Hematopoietic multipotent progenitor cell treated with erythropoietin and hydrocortisone succinate and interleukin-3 and kit ligand, for 15 days (in vitro differentiated cells): ENCODE measurements at regions not wholly inside any gene's neighbourhood (a gene's known extent, or its start where the extent isn't known, plus 50 kb on each side); places are given as distances from the start of the nearest gene placed in this dataset.
"Not testable (repeated sequence)": the region's sequence is repeated elsewhere in the genome, so short reads cannot be mapped to it uniquely, and the experiment has no call there.

Experiments
- DNase-seq: peaks from one replicate; pipeline ENCODE4 v3.0.0-alpha.2; 2015; ENCODE audit warnings: low spot score

DNA sequence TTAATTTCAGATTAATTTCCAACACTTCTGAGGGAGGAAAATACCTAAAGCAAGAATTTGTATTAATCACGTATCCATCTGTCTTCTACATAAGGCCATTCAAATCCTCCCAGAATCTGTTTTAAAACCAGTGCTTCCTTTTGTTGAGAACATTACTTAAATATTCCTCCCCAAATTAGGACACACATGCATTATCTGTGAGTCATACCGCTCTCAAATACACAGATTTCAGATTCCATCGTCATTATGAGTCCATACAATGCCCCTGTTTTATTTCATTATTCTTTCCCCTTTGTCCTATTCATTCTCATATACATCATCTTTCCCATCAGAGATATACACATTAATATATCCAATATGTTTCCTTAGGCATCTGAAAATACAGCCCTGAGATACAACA, 57.3 kb upstream of the PRSS12 start:
- DNase-seq = no peak

DNA sequence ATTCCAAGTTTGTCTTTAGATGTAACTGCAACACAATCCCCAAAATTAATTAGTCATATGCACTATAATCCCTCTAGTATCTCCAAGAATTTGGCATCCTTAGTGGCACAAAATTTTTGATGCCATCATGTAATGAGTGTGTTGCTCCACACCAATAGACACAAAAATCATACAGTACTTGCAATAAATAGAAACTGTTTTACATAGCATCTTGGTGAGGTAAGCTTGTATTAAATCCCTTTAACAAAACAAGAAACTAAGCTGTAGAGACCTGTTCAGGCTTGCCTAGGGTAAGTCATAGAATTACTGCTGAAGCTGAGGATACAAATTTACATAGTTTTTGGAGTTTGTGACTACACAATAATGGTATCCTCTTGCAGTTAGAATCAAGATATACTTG, 64.5 kb upstream of the PRSS12 start:
- DNase-seq = no peak

DNA sequence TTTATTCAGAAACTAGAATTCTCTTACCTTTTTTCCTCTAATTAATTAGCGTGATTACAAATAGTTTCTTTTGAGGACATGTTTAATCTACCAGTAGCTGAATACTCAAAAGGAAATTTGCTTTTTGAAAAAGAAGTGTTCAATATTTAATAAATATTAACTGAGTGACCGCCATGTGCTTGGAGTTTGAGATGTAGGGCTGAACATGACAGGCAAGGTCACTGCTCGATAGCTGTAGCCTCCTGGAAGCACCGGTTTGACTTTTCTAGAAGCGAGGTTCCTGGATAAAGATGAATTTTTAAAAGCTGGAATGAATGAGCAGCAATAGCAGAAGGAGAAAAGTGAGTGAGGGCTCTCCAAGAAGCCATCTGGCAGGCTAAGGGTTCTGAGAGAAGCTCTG, 65.0 kb upstream of the PRSS12 start:
- not testable (repeated sequence) for DNase-seq

DNA sequence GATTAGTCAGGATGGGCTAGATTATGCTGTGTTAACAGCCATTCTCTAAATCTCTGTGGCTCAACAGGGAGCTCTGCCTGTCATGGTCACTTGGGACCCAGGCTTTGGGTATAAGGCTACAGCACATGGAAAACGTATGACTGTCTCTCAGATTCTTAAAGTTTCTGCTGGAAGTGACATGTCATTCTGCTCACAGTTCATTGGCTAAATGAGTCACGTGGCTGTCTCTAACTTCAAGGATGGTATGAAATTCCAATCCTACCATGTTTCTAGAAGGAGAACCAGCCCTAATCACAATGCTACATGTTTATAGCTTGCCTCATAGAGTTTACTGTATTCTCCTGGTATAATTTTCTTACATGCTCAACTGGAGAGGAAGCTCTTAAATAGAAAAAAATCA, 65.6 kb upstream of the PRSS12 start:
- not testable (repeated sequence) for DNase-seq

DNA sequence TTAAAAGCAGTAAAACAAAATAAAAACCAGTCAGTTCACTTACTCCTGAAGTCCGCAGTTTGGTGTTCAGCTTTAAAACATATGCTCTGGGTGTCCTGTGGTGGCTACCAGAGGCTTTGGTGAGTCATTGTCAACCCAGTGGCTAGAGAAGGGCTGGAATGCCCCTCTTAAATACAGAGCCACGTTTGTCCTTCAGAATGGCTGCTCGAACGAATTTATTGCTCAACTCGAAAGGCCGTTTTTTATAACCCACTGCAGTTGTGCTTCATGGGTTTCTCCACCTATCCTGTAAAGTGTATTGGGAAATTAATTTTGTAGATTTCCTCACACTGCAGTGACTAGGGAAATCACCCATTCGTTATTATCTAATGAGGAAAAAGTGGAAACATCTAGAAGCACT, 66.8 kb upstream of the PRSS12 start:
- not testable (repeated sequence) for DNase-seq

DNA sequence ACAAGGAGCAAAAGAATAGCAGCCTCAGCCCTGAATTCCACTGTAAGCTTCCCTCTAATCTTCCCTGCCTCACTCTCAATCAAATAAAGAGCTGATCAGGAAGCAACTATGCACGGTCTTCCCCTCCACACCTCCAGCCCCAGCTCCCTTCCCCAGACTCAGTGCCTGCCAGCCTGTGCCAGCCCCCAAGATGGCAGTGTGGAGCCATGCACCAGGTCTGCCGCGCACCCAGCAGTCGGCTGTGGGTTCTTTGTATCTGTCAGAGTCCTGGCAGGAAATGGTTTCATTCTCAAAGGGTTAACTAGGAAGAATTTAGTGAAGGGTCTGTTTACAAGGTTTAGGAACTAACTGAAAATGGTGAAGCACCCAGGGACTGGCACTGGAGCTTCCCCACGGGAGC, 71.3 kb upstream of the PRSS12 start:
- DNase-seq = not testable (repeated sequence)

DNA sequence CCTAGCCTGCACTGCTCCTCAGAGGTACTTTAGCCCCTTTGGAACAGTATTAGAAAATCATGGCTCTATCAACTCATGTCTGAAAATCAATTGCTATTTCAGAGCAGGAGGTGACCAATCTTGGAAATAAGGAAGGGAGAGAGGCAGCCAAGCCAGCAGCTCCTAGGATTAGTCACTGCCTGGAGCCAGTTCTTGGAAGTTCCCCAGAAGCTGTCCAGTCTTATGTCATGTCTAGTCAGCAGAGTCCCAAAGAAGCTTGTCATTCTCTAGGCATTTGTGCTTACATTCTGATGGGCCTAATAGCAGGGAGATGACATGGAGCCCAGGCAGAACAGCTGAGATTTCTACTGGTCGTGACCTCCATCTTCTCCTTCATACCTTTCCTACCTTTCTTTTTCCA, 76.1 kb upstream of the PRSS12 start:
- not testable (repeated sequence) for DNase-seq

DNA sequence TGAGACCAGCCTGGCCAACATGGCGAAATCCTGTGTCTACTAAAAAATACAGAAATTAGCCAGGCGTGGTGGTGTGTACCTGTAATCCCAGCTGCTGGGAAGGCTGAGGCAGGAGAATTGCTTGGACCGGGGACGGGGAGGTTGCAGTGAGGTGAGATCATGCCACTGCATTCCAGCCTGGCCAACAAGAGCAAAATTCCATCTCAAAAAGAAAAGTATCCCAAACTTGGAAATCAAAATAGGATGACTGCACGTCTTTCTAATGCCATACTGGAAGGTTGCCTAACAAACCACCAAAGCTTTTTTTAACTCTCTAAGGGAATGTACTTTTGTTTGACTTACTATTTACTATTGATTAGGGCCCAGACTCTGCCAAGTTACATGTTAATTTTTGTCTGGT, 79.6 kb upstream of the PRSS12 start:
- DNase-seq = not testable (repeated sequence)

DNA sequence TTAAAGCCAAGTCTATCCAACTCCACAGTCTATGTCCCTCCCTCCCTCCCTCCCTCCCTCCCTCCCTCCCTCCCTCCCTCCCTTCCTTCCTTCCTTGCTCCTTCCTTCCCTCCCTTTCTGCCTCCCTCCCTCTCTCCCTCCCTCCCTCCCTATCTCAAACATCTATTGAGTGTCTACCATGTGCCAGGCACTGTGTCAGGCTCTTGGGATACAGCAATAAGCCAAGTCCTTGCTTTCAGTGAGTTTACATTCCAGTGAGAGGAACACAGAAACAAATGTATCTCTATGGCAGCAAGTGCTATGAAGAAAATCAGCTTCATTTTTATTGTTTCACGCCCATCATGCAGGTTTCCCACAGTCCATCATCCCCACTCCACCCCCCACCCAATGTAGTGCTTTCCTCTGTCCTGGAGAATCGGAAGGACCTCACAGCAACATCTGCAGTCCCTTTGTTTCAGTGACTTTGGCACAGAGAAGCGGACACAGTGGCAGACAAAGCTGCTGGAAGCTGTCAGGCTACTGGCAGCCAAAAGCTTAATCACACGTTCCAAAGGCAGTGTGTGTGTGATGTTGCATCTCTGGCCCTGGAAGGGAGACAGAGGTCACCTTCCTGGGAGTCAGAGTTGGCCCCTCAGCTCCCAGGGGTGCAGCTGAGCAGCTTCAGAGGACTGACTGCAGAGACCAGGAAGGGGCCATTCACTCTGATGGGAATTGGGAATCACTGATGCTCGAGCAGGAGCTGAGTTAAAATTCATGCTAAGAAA, 81.0 kb upstream of the PRSS12 start:
- DNase-seq = not testable (repeated sequence)

DNA sequence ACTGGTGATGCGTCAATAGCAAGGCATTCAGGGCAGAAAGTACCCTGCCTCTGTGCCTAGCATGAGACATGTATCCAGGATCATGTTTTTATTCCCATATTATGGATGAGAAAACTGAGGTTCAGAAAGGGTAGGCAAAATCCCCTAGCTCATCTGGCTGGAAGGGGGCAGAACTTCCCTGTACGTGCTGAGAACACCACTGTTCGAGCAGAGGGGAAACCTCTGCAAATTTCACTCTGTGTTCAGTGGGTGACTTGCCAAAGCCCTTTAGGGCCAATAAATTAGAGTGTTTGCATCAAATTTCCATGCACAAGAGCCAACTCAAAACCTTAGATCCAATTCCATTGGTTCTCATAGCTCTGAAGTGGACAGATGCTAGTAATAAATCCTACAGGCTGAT, 82.6 kb upstream of the PRSS12 start:
- not testable (repeated sequence) for DNase-seq

DNA sequence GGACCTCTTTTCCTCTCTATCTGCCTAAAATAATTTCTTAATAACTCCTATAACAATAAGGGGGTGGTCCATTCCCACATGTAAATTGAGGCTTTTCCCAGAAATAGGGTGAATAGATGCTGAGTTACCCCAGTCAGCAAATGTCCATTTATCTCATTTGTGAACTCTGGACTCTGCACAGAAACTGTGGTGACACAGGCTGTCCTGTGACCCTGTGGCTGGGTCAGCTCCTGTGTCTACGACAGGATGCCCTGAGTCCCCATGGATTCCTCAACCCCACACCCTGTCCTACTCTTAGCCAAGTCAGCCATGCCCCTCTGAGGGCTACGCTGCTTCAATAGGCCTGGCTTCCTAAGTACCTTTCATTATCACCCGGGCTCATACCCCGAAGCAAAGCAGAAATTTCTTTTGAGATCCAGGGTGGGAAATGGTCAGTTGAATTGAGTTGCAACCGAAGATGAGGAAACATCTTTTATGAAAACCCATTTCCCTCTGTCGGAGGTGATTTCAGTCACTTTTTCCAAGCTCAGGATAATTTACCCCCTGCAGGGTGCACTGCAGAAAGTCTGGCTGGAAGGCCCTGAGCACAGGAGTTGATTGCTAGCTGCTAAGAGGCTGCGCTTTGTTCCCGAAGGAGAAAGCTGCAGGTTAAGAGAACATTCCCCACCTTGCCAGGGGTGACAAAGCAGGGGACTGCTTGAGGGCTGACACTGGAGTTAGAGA, 89.5 kb upstream of the PRSS12 start:
- DNase-seq = not testable (repeated sequence)

DNA sequence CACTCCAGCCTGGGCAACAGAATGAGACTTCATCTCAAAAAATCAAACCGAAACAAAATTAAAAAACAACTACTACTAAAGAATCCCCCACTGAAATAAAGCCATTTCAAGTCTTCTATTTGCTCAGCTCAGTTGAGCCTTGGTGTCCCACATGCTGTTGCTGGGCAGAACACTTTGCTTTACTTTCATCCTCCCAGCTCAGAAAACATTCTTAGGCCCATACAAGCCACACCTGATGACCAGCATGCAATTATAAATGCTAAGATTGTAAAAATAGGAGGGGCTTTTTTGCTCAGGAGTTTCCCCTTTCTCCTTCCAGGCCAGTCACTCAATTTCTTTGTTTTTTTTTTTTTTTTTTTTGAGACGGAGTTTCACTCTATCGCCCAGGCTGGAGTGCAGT, 94.6 kb upstream of the PRSS12 start:
- DNase-seq = not testable (repeated sequence)

DNA sequence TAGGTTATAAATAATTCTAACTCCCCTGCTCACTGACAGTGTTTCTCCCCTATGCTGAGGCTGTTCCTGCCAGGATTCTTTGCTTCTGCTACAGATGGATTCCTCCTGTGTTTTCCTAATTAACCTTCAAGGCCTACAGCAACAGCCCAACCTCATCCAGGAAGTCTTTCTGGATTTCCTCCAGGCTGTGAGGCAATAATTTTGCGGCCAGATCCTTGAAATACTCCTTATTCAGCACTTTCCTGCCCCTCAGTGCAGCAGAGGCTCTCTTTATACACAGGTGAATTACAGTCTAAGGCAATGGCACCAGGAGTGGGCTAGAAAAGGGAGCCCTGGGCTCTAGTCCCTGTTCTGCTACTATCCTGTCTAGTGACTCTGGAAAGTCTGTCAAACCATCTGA, 102.1 kb upstream of the PRSS12 start:
- not testable (repeated sequence) for DNase-seq

DNA sequence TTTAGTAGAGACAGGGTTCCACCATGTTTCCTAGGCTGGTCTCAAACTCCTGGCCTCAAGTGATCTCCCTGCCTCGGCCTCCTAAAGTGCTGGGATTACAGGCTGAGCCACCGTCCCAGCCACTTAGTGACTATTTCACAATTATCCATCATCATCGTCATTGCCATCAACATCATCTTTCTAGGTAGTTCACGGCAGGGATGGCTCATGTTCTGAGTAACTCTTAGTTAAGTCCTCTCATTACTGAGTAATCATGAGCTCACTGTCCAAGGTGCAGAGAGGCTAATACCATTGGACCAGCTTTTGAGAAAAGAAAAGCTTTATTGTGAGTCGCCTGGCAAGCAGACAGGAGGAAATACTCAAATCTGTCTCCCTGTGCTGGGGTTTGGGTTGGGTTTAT, 108.6 kb upstream of the PRSS12 start:
- DNase-seq = not testable (repeated sequence)

DNA sequence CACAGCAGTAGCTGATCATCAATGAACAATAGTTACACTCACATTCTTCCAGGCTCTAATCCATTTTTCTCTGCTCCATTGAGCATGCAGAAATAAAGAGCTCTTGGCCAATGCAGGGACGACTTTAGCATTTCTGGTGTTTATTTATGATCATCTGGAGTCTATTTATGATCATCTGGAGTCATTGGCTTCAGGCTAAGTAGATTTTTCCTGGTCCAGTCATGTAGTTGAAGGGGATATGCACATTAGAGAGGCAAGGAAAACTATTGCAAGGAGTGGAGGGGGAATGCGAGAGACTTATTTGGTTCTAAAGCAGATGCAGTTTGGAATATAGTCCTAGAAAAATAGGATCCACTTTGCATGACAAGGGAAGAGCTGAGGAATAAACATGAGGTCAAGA, 113.0 kb upstream of the PRSS12 start:
- not testable (repeated sequence) for DNase-seq

DNA sequence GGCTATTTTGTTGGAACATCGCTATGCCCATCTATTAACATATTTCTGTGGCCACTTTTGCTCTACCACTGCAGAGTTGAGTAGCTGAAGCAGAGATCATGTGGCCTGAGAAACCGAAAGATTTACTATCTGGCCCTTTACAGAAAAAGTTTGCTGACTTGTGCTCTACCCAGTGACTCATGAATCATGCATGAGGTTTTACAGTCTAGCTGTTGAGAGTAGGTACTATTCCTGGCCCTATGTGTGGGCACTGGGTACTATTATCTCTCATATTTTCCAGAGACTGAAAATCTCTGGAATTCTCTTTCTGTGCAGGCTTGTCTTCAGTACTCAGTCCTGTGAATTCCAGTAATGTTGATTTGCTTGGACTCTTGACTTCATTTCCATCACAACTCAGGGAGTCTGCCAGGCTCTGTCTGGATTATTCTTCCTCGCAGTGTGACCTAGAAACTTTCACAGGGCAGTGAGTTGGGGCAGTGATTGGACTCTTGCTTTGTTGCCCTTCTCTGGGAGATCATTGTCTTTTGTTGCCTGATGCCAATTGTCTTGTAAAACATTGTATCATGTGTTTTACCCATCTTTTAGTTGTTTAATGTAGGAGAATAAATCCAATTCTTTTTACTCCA, 121.3 kb upstream of the PRSS12 start:
- not testable (repeated sequence) for DNase-seq

DNA sequence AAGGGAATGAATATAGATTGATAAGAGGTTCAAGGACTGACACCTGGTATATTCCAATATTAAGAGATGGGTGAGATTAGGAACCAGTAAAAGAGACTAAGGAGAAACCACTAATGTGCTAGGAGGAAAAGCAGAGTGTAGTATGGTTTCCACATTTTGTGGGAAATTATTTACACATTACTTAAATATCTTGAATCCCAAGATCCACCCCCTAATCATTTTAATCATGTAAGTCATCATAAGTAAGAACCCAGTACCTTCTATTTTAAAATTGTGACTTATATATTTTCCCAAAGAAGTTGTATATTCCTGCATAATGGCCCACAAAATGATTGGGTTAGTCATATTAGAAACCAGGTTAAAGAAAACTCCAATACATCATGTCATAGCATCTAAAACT, 122.0 kb upstream of the PRSS12 start:
- DNase-seq = not testable (repeated sequence)

DNA sequence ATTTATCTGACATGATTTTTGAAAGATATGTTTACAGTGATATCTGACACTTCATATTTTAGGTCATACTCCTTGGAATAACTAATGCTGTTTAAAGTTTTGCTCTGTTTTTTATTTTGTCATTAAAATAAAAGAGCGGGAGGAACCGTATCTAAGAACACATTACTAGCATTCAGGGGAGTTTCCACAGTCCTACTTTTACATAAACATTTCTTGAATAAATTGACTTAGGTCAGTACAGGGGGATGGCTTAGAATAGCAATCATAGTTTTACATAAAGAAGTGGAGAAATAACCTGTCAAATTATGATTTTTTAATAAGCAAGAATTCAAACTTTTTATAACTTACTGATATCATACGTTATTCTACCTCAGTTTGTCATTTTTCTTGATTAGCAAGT, 123.1 kb upstream of the PRSS12 start:
- DNase-seq = not testable (repeated sequence)

DNA sequence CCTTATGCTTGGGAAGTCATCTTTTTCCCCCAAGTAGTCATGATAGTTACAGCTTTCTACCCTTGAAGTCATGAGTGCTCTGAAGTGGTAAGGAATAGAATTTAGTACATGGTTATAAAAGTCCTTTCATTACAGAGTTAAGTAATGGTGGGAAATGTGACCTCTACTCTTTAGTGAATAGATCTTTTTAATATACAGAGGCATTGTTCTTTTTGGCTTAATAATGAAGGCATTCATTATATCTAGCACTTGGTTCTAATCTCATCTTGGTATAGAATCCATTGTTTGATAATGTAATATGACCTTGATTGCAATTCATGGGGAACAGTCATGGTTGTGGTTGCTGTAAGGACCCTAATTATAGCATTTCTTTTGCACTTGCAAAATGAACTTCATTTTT, 125.0 kb upstream of the PRSS12 start:
- not testable (repeated sequence) for DNase-seq

DNA sequence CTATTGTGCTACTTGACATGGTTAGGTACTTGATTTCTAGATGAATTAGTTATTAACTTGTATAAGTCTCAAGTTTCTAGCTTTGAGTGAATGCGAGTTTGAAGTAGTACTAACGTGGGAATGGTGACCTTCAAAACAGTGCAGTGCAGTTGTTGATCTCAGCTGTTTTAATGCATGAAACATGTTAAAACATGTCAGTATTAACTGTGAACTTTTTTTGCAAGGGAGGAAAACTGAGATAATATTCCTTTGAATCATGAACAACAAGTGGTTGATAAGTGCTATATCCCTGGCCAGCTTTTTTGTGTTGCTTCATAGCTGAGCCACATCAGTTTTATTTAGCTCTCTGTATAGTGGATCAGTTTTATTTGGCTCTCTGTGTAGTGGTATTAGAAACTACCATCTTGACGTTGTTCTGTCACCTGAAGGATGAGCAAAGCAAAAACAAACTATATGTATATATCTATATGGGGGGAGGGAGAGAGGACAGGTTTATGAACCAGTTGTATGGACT, 133.1 kb upstream of the PRSS12 start:
- DNase-seq = not testable (repeated sequence)

DNA sequence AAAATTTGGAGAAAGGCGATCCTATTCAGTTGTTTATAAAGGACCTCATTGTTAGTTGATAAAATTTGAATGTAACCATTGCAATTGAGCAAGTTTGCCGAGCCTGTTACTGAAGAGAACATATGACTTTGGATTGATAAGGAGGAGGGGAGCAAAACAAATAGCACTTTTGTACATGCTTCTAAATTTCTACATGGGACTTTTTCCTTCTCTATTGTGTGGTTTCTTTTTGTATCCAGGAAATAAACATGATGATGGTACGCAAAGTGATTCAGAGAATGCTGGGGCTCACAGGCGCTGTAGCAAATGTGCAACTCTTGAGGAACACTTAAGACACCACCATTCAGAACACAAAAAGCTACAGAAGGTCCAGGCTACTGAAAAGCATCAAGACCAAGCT, 140.2 kb upstream of the PRSS12 start:
- DNase-seq = not testable (repeated sequence)

DNA sequence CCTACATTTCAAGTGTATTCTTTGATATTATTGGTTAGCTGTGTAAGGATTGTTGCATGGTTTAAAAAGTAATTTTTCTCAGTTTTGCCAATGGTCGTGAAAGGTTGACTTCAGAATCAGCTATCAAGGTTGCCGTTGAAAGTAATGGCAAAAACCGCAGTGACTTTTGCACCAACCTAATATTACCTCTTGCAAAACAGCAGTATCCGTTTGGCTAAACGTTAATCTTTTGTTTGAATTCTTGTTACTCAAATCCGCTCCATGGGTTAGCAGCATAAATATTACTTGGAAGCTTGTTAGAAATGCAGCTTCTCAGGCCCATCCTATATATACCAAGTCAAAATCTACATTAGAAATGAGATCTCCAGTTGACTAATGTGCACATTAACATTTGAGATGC, 141.6 kb upstream of the PRSS12 start:
- not testable (repeated sequence) for DNase-seq

DNA sequence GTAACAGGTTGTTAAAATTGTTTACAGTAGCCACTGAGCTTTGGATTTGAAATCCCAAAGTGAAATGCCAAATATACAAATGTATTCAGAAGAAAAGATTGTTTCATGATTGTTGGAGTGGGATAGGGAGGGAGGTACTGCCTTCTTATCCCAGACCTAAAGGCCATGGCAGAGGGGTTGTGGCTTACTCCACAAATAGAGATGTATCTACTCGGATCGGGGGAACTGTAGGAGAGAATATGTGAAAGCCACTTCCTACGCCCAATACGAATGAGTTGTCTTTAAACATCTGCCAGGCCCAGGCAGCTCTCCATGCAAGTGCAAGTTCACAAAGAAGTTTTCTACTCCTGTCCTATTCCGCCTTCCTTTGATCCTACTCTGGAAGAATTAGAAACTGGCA, 150.2 kb upstream of the PRSS12 start:
- DNase-seq = not testable (repeated sequence)
